GM23338 (cell line): ENCODE measurements at regions not wholly inside any gene's neighbourhood (a gene's known extent, or its start where the extent isn't known, plus 50 kb on each side); places are given as distances from the start of the nearest gene placed in this dataset.

Experiments used
- ATAC-seq: fragments of 200-7000 bp; cut with Tn5 transposase; 3 replicates; pipeline ENCODE4 v1.9.1; 2020
- DNase-seq: peaks from one replicate; pipeline ENCODE4 v3.0.0-alpha.2; 2015; ENCODE audit warnings: low spot score
- H2AFZ ChIP-seq: fragments of 200-600 bp; sonication (generic); 2 replicates; pipeline ENCODE4 v1.8.0; 2016; ENCODE audit warnings: antibody characterized with exemption, mild to moderate bottlenecking, moderate library complexity
- H3F3A ChIP-seq: fragments of 200-600 bp; sonication (generic); replicated peaks from 2 replicates; pipeline ENCODE4 v1.8.0; 2017; ENCODE audit warnings: antibody characterized with exemption, mixed run types, low read depth
- H3K27ac ChIP-seq: fragments of 200-600 bp; sonication (generic); 2 replicates; pipeline ENCODE4 v1.6.1; 2016; ENCODE audit warnings: low read depth
- H3K27me3 ChIP-seq: fragments of 200-600 bp; sonication (generic); 2 replicates; pipeline ENCODE4 v1.8.0; 2016; ENCODE audit warnings: mild to moderate bottlenecking, mixed run types, moderate library complexity; ENCODE audit not compliant: insufficient read depth
- H3K36me3 ChIP-seq: fragments of 200-600 bp; sonication (generic); 2 replicates; pipeline ENCODE4 v1.8.0; 2016; ENCODE audit warnings: mild to moderate bottlenecking; ENCODE audit not compliant: insufficient read depth
- H3K4me1 ChIP-seq: fragments of 200-600 bp; sonication (generic); 2 replicates; pipeline ENCODE4 v1.8.0; 2016; ENCODE audit warnings: mild to moderate bottlenecking, moderate library complexity; ENCODE audit not compliant: insufficient read depth
- H3K4me2 ChIP-seq: fragments of 200-600 bp; sonication (generic); 2 replicates; pipeline ENCODE4 v1.7.1; 2017; ENCODE audit warnings: mixed run types
- H3K4me3 ChIP-seq: fragments of 200-600 bp; sonication (generic); 2 replicates; pipeline ENCODE4 v1.6.1; 2016; ENCODE audit warnings: mixed run types
- H3K79me2 ChIP-seq: fragments of 200-600 bp; sonication (generic); replicated peaks from 2 replicates; pipeline ENCODE4 v1.8.0; 2017; ENCODE audit warnings: mild to moderate bottlenecking; ENCODE audit not compliant: insufficient read depth
- H3K9me2 ChIP-seq: fragments of 200-600 bp; sonication (generic); 2 replicates; pipeline ENCODE4 v1.8.0; 2017; ENCODE audit not compliant: insufficient read depth
- H4K20me1 ChIP-seq: fragments of 200-600 bp; sonication (generic); replicated peaks from 2 replicates; pipeline ENCODE4 v1.8.0; 2017; ENCODE audit warnings: mild to moderate bottlenecking; ENCODE audit not compliant: insufficient read depth
- H3K27ac Mint-ChIP-seq: 2 replicates; pipeline ENCODE4 v1.8.0; 2020; ENCODE audit warnings: inconsistent platforms, mild to moderate bottlenecking, moderate library complexity, mixed read lengths
- H3K27me3 Mint-ChIP-seq: 3 replicates; pipeline ENCODE4 v1.8.0; 2022; ENCODE audit warnings: low read depth, mild to moderate bottlenecking, moderate library complexity, mixed read lengths, inconsistent platforms; ENCODE audit not compliant: insufficient read depth, poor library complexity
- H3K36me3 Mint-ChIP-seq: 3 replicates; pipeline ENCODE4 v1.8.0; 2021; ENCODE audit warnings: low read depth, mild to moderate bottlenecking, inconsistent platforms, moderate library complexity, mixed read lengths
- H3K4me1 Mint-ChIP-seq: 3 replicates; pipeline ENCODE4 v1.8.0; 2020; ENCODE audit warnings: mild to moderate bottlenecking, inconsistent platforms, mixed read lengths
- H3K4me3 Mint-ChIP-seq: 3 replicates; pipeline ENCODE4 v1.8.0; 2021; ENCODE audit warnings: moderate library complexity, mild to moderate bottlenecking, inconsistent platforms, mixed read lengths
- H3K9me3 Mint-ChIP-seq: 3 replicates; pipeline ENCODE4 v1.8.0; 2020; ENCODE audit warnings: moderate library complexity, mild to moderate bottlenecking, inconsistent platforms, mixed read lengths
- CREB1 ChIP-seq: fragments of 250-450 bp; sonication (Bioruptor Pico); IDR thresholded peaks from 2 replicates; pipeline ENCODE4 v1.5.0; 2020; ENCODE audit warnings: low read depth, mild to moderate bottlenecking, moderate library complexity
- EZH2 ChIP-seq: fragments of 200-600 bp; sonication (generic); IDR thresholded peaks from one replicate; pipeline ENCODE4 v1.8.0; 2017; ENCODE audit warnings: antibody characterized with exemption, mild to moderate bottlenecking, low read depth; ENCODE audit not compliant: unreplicated experiment
- EZH2phosphoT487 ChIP-seq: fragments of 200-600 bp; sonication (generic); IDR thresholded peaks from one replicate; pipeline ENCODE4 v1.8.1; 2018; ENCODE audit warnings: antibody characterized with exemption; ENCODE audit not compliant: unreplicated experiment
- JUNB ChIP-seq: IDR thresholded peaks from one replicate; pipeline ENCODE4 v1.6.1; 2016; ENCODE audit warnings: antibody characterized with exemption; ENCODE audit not compliant: unreplicated experiment
- NANOG ChIP-seq: IDR thresholded peaks from 2 replicates; pipeline ENCODE4 v1.6.1; 2016; ENCODE audit warnings: antibody characterized with exemption, borderline replicate concordance
- POLR2AphosphoS5 ChIP-seq: IDR thresholded peaks from 2 replicates; pipeline ENCODE4 v1.6.1; 2016; ENCODE audit warnings: antibody characterized with exemption, low read depth
- STAT1 ChIP-seq: IDR thresholded peaks from one replicate; pipeline ENCODE4 v1.6.1; 2016; ENCODE audit warnings: antibody characterized with exemption; ENCODE audit not compliant: unreplicated experiment
- ZNF114 ChIP-seq: fragments of 250-450 bp; sonication (Bioruptor Pico); IDR thresholded peaks from 2 replicates; pipeline ENCODE4 v1.5.0; 2020; ENCODE audit warnings: mild to moderate bottlenecking, moderate library complexity
- ZNF331 ChIP-seq: fragments of 250-450 bp; sonication (Bioruptor Pico); IDR thresholded peaks from 2 replicates; pipeline ENCODE4 v1.5.0; 2020; ENCODE audit warnings: low read depth, mild to moderate bottlenecking, moderate library complexity
- TF ChIP-seq, protein P1 (sequence below): IDR thresholded peaks from 2 replicates; pipeline ENCODE4 v1.6.1; 2016; ENCODE audit warnings: antibody characterized with exemption
- TF ChIP-seq, protein P2 (sequence below): IDR thresholded peaks from one replicate; pipeline ENCODE4 v1.6.1; 2018; ENCODE audit warnings: antibody characterized with exemption; ENCODE audit not compliant: unreplicated experiment
- TF ChIP-seq, protein P3 (sequence below), 2 experiments: fragments of 200-600 bp in 1 of 2; sonication (generic) in 1 of 2; conservative IDR thresholded peaks; 2 replicates each; pipeline versions ENCODE4 v1.5.1 to v1.6.1; 2016 to 2017; ENCODE audit warnings: antibody characterized with exemption in 2 of 2, low read depth in 2 of 2, mild to moderate bottlenecking in 2 of 2, moderate library complexity in 1 of 2
- TF ChIP-seq, protein P4 (sequence below): fragments of 250-450 bp; sonication (Bioruptor Pico); IDR thresholded peaks from 2 replicates; pipeline ENCODE4 v1.5.0; 2020; ENCODE audit warnings: mild to moderate bottlenecking, moderate library complexity

DNA sequence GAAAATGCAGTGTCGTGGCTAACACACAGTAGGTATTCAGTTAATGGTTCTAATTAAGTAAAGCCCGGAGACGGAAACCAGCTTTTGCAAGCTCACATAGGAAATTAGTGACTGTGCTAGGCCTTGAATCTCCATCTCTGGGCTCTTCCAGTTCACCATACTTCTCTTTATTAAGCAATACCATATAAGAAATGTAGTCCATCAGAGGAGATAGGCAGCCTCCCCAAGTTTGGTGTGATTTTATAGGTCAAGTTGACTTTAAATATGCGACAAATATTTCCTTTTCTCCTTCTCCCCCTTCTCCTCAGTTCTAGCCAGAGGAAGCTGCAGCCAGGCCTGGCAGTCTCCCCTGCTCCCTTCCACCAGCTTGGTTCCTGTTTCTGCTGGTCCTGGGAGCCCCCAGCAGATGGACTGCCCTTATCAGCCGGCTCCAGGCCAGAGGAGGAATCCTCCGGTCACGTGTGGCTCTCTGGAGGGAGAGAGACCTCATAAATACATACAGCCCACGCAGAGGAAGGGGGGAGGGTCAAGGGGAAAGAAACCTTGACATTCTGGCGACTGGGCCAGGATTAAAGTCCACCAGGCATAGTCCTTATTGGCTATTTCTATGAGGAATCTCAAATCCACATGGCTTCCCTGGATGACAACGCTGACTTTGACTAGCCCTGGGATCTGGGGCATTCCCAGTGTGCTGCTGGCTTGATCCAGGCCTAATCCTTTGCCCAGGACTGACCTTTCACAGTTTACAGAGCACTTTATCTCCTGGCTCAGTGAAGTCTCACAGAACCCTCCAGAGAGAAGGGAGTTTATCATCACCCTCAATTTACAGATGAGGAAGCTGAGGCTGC is 115.1 kb upstream of the JUN start:
- no peak overlapping the region for H3K4me2 ChIP-seq
- Mint-ChIP-seq H3K27me3 (peaks cover 3% of the 10 kb centered on the region), H3K36me3 (no peaks in the 10 kb centered on the region), H3K27ac (no peak overlapping the region), H3K4me3 (no peak overlapping the region), H3K9me3 (no peaks in the 10 kb centered on the region), H3K4me1 (peaks cover 8% of the 10 kb centered on the region)
- H4K20me1 ChIP-seq, result no peaks in the 10 kb centered on the region
- no peaks in the 10 kb centered on the region for H3K4me1 ChIP-seq
- no peaks in the 10 kb centered on the region for H3F3A ChIP-seq
- H3K9me2 ChIP-seq, result no peaks in the 10 kb centered on the region
- no peaks in the 10 kb centered on the region for H3K36me3 ChIP-seq
- peaks cover 8% of the 10 kb centered on the region; the same call in 1 of the 2 replicates for H3K27me3 ChIP-seq
- no peak overlapping the region for H3K4me3 ChIP-seq
- H3K79me2 ChIP-seq, result no peaks in the 10 kb centered on the region
- no peak overlapping the region for H3K27ac ChIP-seq
- TF ChIP-seq STAT1 (no peak), JUNB (no peak), EZH2 (no peak), POLR2AphosphoS5 (no peak), EZH2phosphoT487 (no peak), ZNF114 (CRISPR knock-in tag) (no peak), NANOG (no peak), ZNF331 (CRISPR knock-in tag) (no peak), CREB1 (CRISPR knock-in tag) (no peak)
- TF ChIP-seq, protein P1, sequence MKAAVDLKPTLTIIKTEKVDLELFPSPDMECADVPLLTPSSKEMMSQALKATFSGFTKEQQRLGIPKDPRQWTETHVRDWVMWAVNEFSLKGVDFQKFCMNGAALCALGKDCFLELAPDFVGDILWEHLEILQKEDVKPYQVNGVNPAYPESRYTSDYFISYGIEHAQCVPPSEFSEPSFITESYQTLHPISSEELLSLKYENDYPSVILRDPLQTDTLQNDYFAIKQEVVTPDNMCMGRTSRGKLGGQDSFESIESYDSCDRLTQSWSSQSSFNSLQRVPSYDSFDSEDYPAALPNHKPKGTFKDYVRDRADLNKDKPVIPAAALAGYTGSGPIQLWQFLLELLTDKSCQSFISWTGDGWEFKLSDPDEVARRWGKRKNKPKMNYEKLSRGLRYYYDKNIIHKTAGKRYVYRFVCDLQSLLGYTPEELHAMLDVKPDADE, result no peak
- TF ChIP-seq, protein P2, sequence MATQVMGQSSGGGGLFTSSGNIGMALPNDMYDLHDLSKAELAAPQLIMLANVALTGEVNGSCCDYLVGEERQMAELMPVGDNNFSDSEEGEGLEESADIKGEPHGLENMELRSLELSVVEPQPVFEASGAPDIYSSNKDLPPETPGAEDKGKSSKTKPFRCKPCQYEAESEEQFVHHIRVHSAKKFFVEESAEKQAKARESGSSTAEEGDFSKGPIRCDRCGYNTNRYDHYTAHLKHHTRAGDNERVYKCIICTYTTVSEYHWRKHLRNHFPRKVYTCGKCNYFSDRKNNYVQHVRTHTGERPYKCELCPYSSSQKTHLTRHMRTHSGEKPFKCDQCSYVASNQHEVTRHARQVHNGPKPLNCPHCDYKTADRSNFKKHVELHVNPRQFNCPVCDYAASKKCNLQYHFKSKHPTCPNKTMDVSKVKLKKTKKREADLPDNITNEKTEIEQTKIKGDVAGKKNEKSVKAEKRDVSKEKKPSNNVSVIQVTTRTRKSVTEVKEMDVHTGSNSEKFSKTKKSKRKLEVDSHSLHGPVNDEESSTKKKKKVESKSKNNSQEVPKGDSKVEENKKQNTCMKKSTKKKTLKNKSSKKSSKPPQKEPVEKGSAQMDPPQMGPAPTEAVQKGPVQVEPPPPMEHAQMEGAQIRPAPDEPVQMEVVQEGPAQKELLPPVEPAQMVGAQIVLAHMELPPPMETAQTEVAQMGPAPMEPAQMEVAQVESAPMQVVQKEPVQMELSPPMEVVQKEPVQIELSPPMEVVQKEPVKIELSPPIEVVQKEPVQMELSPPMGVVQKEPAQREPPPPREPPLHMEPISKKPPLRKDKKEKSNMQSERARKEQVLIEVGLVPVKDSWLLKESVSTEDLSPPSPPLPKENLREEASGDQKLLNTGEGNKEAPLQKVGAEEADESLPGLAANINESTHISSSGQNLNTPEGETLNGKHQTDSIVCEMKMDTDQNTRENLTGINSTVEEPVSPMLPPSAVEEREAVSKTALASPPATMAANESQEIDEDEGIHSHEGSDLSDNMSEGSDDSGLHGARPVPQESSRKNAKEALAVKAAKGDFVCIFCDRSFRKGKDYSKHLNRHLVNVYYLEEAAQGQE, result no peak
- TF ChIP-seq, protein P3, sequence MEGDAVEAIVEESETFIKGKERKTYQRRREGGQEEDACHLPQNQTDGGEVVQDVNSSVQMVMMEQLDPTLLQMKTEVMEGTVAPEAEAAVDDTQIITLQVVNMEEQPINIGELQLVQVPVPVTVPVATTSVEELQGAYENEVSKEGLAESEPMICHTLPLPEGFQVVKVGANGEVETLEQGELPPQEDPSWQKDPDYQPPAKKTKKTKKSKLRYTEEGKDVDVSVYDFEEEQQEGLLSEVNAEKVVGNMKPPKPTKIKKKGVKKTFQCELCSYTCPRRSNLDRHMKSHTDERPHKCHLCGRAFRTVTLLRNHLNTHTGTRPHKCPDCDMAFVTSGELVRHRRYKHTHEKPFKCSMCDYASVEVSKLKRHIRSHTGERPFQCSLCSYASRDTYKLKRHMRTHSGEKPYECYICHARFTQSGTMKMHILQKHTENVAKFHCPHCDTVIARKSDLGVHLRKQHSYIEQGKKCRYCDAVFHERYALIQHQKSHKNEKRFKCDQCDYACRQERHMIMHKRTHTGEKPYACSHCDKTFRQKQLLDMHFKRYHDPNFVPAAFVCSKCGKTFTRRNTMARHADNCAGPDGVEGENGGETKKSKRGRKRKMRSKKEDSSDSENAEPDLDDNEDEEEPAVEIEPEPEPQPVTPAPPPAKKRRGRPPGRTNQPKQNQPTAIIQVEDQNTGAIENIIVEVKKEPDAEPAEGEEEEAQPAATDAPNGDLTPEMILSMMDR (conservative IDR thresholded peaks at IDR 0.05; ENCODE audit: low read depth in 2 of 2), result no peak
- TF ChIP-seq, protein P4, sequence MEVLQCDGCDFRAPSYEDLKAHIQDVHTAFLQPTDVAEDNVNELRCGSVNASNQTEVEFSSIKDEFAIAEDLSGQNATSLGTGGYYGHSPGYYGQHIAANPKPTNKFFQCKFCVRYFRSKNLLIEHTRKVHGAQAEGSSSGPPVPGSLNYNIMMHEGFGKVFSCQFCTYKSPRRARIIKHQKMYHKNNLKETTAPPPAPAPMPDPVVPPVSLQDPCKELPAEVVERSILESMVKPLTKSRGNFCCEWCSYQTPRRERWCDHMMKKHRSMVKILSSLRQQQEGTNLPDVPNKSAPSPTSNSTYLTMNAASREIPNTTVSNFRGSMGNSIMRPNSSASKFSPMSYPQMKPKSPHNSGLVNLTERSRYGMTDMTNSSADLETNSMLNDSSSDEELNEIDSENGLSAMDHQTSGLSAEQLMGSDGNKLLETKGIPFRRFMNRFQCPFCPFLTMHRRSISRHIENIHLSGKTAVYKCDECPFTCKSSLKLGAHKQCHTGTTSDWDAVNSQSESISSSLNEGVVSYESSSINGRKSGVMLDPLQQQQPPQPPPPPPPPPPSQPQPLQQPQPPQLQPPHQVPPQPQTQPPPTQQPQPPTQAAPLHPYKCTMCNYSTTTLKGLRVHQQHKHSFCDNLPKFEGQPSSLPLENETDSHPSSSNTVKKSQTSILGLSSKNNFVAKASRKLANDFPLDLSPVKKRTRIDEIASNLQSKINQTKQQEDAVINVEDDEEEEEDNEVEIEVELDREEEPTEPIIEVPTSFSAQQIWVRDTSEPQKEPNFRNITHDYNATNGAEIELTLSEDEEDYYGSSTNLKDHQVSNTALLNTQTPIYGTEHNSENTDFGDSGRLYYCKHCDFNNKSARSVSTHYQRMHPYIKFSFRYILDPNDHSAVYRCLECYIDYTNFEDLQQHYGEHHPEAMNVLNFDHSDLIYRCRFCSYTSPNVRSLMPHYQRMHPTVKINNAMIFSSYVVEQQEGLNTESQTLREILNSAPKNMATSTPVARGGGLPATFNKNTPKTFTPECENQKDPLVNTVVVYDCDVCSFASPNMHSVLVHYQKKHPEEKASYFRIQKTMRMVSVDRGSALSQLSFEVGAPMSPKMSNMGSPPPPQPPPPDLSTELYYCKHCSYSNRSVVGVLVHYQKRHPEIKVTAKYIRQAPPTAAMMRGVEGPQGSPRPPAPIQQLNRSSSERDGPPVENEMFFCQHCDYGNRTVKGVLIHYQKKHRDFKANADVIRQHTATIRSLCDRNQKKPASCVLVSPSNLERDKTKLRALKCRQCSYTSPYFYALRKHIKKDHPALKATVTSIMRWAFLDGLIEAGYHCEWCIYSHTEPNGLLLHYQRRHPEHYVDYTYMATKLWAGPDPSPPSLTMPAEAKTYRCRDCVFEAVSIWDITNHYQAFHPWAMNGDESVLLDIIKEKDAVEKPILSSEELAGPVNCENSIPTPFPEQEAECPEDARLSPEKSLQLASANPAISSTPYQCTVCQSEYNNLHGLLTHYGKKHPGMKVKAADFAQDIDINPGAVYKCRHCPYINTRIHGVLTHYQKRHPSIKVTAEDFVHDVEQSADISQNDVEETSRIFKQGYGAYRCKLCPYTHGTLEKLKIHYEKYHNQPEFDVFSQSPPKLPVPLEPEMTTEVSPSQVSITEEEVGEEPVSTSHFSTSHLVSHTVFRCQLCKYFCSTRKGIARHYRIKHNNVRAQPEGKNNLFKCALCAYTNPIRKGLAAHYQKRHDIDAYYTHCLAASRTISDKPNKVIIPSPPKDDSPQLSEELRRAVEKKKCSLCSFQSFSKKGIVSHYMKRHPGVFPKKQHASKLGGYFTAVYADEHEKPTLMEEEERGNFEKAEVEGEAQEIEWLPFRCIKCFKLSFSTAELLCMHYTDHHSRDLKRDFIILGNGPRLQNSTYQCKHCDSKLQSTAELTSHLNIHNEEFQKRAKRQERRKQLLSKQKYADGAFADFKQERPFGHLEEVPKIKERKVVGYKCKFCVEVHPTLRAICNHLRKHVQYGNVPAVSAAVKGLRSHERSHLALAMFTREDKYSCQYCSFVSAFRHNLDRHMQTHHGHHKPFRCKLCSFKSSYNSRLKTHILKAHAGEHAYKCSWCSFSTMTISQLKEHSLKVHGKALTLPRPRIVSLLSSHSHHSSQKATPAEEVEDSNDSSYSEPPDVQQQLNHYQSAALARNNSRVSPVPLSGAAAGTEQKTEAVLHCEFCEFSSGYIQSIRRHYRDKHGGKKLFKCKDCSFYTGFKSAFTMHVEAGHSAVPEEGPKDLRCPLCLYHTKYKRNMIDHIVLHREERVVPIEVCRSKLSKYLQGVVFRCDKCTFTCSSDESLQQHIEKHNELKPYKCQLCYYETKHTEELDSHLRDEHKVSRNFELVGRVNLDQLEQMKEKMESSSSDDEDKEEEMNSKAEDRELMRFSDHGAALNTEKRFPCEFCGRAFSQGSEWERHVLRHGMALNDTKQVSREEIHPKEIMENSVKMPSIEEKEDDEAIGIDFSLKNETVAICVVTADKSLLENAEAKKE, result no peak
- no peak for DNase-seq
- H2AFZ ChIP-seq, result peak overlapping the region; percentile 69
- no peak for ATAC-seq
